ENCODE measurements at regions not wholly inside any gene's neighbourhood (a gene's known extent, or its start where the extent isn't known, plus 50 kb on each side); places are given as distances from the start of the nearest gene placed in this dataset.

DNA sequence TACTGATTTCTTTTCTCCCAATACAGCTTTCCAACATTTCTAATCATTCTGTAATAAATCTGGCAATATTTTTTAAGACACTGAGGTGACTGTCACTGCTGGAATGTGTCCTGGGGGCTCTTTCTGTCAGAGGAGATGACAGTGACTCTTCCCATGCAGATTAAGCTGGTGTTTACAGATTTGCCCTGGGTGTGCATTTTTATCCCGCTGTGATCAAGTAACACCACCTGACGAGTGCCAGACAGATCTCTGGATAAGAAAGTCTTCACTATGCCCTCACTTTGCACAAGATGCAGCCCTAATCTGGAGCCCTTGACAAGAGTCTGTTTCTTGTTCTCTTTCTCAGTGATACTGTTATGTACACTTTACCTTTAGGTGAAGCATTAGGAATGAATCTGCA lies 477.7 kb downstream of the ZIC1 start:
- CTCF ChIA-PET: no interaction called here

GRCh38 chr3:147887797-147888196 lies 478.6 kb downstream of the ZIC1 start:
- H3K4me3 ChIP-seq (ENCODE audit: low read depth, low read length): no peak overlapping the region
- TF ChIP-seq, protein P1, sequence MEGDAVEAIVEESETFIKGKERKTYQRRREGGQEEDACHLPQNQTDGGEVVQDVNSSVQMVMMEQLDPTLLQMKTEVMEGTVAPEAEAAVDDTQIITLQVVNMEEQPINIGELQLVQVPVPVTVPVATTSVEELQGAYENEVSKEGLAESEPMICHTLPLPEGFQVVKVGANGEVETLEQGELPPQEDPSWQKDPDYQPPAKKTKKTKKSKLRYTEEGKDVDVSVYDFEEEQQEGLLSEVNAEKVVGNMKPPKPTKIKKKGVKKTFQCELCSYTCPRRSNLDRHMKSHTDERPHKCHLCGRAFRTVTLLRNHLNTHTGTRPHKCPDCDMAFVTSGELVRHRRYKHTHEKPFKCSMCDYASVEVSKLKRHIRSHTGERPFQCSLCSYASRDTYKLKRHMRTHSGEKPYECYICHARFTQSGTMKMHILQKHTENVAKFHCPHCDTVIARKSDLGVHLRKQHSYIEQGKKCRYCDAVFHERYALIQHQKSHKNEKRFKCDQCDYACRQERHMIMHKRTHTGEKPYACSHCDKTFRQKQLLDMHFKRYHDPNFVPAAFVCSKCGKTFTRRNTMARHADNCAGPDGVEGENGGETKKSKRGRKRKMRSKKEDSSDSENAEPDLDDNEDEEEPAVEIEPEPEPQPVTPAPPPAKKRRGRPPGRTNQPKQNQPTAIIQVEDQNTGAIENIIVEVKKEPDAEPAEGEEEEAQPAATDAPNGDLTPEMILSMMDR (IDR thresholded peaks at IDR 0.05; ENCODE audit: insufficient read depth, low read length, missing control alignments): no peak
- DNase-seq (ENCODE audit: low read depth, low spot score): no peak
- ChIA-PET CTCF (no interaction called here), POLR2A (no interaction called here)

More for the DNA sequence above, 477.7 kb downstream of the ZIC1 start:
- H3K4me3 ChIP-seq (ENCODE audit: low read depth, low read length): no peak overlapping the region
- POLR2A ChIA-PET: no interaction called here
- DNase-seq (ENCODE audit: low read depth, low spot score): no peak
- TF ChIP-seq, protein P1 (IDR thresholded peaks at IDR 0.05; ENCODE audit: insufficient read depth, low read length, missing control alignments): no peak

DNA sequence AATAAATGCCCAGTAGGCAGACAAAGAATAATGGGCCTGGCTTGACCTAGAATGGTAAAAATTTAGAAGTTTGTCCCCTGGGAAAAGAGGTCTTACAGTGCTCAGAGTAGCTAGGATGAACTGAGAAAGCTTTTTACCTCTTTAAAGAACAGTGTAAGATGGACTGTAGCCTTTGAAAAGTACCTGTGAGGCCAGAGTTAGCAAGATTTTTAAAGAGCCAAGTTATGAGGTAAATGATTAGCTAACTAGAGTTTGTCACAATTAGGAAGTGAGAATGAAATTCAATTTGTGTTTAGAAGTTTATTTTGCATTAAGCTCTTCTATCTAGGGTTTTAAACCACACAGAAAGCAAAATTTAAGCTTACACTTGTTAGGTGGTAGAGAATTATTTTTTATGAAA lies 480.9 kb downstream of the ZIC1 start:
- H3K4me3 ChIP-seq (ENCODE audit: low read depth, low read length): no peak overlapping the region
- POLR2A ChIA-PET: no interaction called here
- TF ChIP-seq, protein P1 (IDR thresholded peaks at IDR 0.05; ENCODE audit: insufficient read depth, low read length, missing control alignments): no peak
- CTCF ChIA-PET: no interaction called here
- DNase-seq (ENCODE audit: low read depth, low spot score): no peak

DNA sequence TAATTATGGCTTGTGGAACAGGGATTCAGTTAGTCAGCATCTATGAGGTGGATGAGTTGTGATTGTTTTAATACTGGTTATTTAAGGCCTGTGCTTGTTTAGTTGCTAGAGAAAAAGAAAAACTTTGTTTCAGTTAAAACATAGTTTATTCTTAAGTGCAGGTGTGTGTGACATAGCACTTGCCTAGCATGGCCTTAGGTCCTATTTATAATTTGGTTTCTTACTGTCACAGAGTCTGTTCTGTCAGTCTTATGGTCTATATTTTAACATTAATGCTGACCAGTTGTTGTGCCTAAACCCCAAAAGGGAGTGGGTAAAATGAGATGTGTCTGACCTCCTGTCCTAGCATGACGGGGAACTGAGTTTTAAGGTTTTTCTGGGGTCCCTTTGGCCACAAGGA lies 486.3 kb downstream of the ZIC1 start:
- CTCF ChIA-PET: no interaction called here
- POLR2A ChIA-PET: no interaction called here
- TF ChIP-seq, protein P1 (IDR thresholded peaks at IDR 0.05; ENCODE audit: insufficient read depth, low read length, missing control alignments): no peak

GRCh38 chr3:147900851-147901250 lies 491.7 kb downstream of the ZIC1 start:
- POLR2A ChIA-PET: no interaction called here
- DNase-seq (ENCODE audit: low read depth, low spot score): no peak
- CTCF ChIA-PET: no interaction called here
- TF ChIP-seq, protein P1 (IDR thresholded peaks at IDR 0.05; ENCODE audit: insufficient read depth, low read length, missing control alignments): no peak
- no peak overlapping the region for H3K4me3 ChIP-seq (ENCODE audit: low read depth, low read length)

More for the DNA sequence above, 486.3 kb downstream of the ZIC1 start:
- H3K4me3 ChIP-seq (ENCODE audit: low read depth, low read length): no peak overlapping the region
- DNase-seq (ENCODE audit: low read depth, low spot score): no peak

DNA sequence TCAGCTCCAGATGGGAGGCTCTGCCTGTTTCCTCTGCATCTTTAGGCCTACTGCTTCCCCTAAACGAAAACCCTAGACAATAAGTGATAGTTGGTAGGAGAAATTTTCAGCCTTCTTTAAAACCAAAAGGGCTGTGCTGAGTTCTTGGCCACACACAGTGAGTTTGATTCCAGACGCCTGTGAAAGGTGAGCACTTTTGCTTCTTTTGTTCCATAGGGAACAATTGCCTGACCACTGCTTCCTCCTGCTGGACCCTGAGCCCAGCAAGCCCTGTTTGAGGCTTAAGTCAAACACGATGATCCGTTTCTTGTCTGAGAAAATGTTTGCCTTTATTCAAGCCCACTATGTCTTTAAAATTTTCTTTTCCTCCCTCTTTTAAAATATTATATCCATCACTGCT lies 493.9 kb downstream of the ZIC1 start:
- ChIA-PET POLR2A (no interaction called here), CTCF (interaction anchor here (0.8 kb wide), 1 partner anchor 244 kb away, joined by 3 read pairs; no protein-coding TSS in a partner anchor)
- TF ChIP-seq, protein P1 (IDR thresholded peaks at IDR 0.05; ENCODE audit: insufficient read depth, low read length, missing control alignments): no peak
- H3K4me3 ChIP-seq (ENCODE audit: low read depth, low read length): no peak overlapping the region
- no peak for DNase-seq (ENCODE audit: low read depth, low spot score)

All from AG04449 (cell line).